ENCODE measurements at regions not wholly inside any gene's neighbourhood (a gene's known extent, or its start where the extent isn't known, plus 50 kb on each side); places are given as distances from the start of the nearest gene placed in this dataset.
"Not testable (repeated sequence)": the region's sequence is repeated elsewhere in the genome, so short reads cannot be mapped to it uniquely, and the experiment has no call there.

- DNase-seq: not testable (repeated sequence)
Measured at GRCh38 chr16:33712308-33712707, 252.9 kb downstream of the TP53TG3F start.

- not testable (repeated sequence) for DNase-seq
Measured at GRCh38 chr16:33712851-33713709, 253.7 kb downstream of the TP53TG3F start.

- DNase-seq: not testable (repeated sequence)
Measured at GRCh38 chr16:33713710-33714538, 254.5 kb downstream of the TP53TG3F start.

GRCh38 chr16:33731167-33731566 is 271.8 kb downstream of the TP53TG3F start:
- DNase-seq: not testable (repeated sequence)

GRCh38 chr16:33734650-33735049 is 275.2 kb downstream of the TP53TG3F start:
- not testable (repeated sequence) for DNase-seq

GRCh38 chr16:33766869-33767765 is 307.7 kb downstream of the TP53TG3F start:
- DNase-seq: not testable (repeated sequence)

GRCh38 chr16:33768710-33769109 is 309.3 kb downstream of the TP53TG3F start:
- DNase-seq: not testable (repeated sequence)

GRCh38 chr16:33769180-33769846 is 309.9 kb downstream of the TP53TG3F start:
- DNase-seq: not testable (repeated sequence)

GRCh38 chr16:33770478-33770877 is 311.1 kb downstream of the TP53TG3F start:
- not testable (repeated sequence) for DNase-seq

- DNase-seq: not testable (repeated sequence)
Measured at GRCh38 chr16:33771211-33771610, 311.8 kb downstream of the TP53TG3F start.

- DNase-seq: not testable (repeated sequence)
Measured at GRCh38 chr16:33773966-33774365, 314.6 kb downstream of the TP53TG3F start.

- DNase-seq: not testable (repeated sequence)
Measured at GRCh38 chr16:33774724-33775123, 315.3 kb downstream of the TP53TG3F start.

GRCh38 chr16:33816328-33816944 is 357.0 kb downstream of the TP53TG3F start:
- not testable (repeated sequence) for DNase-seq

GRCh38 chr16:33824736-33825135 is 365.3 kb downstream of the TP53TG3F start:
- DNase-seq: not testable (repeated sequence)

GRCh38 chr16:33827522-33827921 is 368.1 kb downstream of the TP53TG3F start:
- not testable (repeated sequence) for DNase-seq

GRCh38 chr16:33839157-33839556 is 379.7 kb downstream of the TP53TG3F start:
- not testable (repeated sequence) for DNase-seq

- not testable (repeated sequence) for DNase-seq
Measured at GRCh38 chr16:33844533-33844932, 385.1 kb downstream of the TP53TG3F start.

Data from central memory CD4-positive, alpha-beta T cell (primary cell).